NT2/D1 (cell line): ENCODE measurements at regions not wholly inside any gene's neighbourhood (a gene's known extent, or its start where the extent isn't known, plus 50 kb on each side); places are given as distances from the start of the nearest gene placed in this dataset.

Experiments
- DNase-seq: peaks from one replicate; pipeline ENCODE4 v3.0.0-alpha.2; 2011; ENCODE audit warnings: low read depth, low spot score
- H3K27me3 ChIP-seq: 2 replicates; pipeline ENCODE4 v1.6.0; 2011; ENCODE audit warnings: mild to moderate bottlenecking; ENCODE audit not compliant: insufficient read length, insufficient read depth
- H3K36me3 ChIP-seq: 2 replicates; pipeline ENCODE4 v1.6.1; 2011; ENCODE audit warnings: mild to moderate bottlenecking, low read length, mixed read lengths; ENCODE audit not compliant: insufficient read depth, insufficient read length
- H3K4me1 ChIP-seq: 2 replicates; pipeline ENCODE4 v1.5.1; 2011; ENCODE audit not compliant: insufficient read depth, insufficient read length
- H3K4me3 ChIP-seq: 2 replicates; pipeline ENCODE4 v1.5.1; 2011; ENCODE audit warnings: low read depth; ENCODE audit not compliant: insufficient read length
- H3K9ac ChIP-seq: 2 replicates; pipeline ENCODE4 v1.6.0; 2011; ENCODE audit warnings: low read depth; ENCODE audit not compliant: insufficient read length
- H3K9me3 ChIP-seq: 2 replicates; pipeline ENCODE4 v1.5.1; 2011; ENCODE audit warnings: mild to moderate bottlenecking, low read length; ENCODE audit not compliant: insufficient read depth
- SUZ12 ChIP-seq: IDR thresholded peaks from 2 replicates; pipeline ENCODE4 v1.6.1; 2011; ENCODE audit not compliant: insufficient read length, insufficient read depth; ENCODE audit errors: extremely low read depth
- YY1 ChIP-seq: IDR thresholded peaks from 2 replicates; pipeline ENCODE4 v1.6.1; 2011; ENCODE audit not compliant: insufficient read length, insufficient read depth
- ZNF274 ChIP-seq: IDR thresholded peaks from 2 replicates; pipeline ENCODE4 v1.6.1; 2011; ENCODE audit warnings: mild to moderate bottlenecking, low read depth, low read length

GRCh38 chr1:209311770-209312169 is 271.7 kb upstream of the CAMK1G start:
- no peak for TF ChIP-seq ZNF274
- TF ChIP-seq YY1 = no peak
- TF ChIP-seq SUZ12 = no peak
- DNase-seq = no peak
- H3K4me1 ChIP-seq = no peaks in the 10 kb centered on the region
- H3K36me3 ChIP-seq = no peaks in the 10 kb centered on the region
- no peaks in the 10 kb centered on the region for H3K27me3 ChIP-seq
- no peak overlapping the region for H3K4me3 ChIP-seq
- no peaks in the 10 kb centered on the region for H3K9me3 ChIP-seq
- H3K9ac ChIP-seq = no peak overlapping the region

GRCh38 chr1:209316929-209317328 is 266.6 kb upstream of the CAMK1G start:
- H3K9ac ChIP-seq = no peak overlapping the region
- H3K4me1 ChIP-seq = no peaks in the 10 kb centered on the region
- DNase-seq = no peak
- H3K9me3 ChIP-seq = no peaks in the 10 kb centered on the region
- no peaks in the 10 kb centered on the region for H3K36me3 ChIP-seq
- no peaks in the 10 kb centered on the region for H3K27me3 ChIP-seq
- no peak overlapping the region for H3K4me3 ChIP-seq
- TF ChIP-seq SUZ12 (no peak), ZNF274 (no peak), YY1 (no peak)

- no peak overlapping the region for H3K4me3 ChIP-seq
- H3K9me3 ChIP-seq = no peaks in the 10 kb centered on the region
- TF ChIP-seq YY1 = no peak
- no peak for TF ChIP-seq SUZ12
- no peak for TF ChIP-seq ZNF274
- no peaks in the 10 kb centered on the region for H3K27me3 ChIP-seq
- DNase-seq = no peak
- H3K36me3 ChIP-seq = no peaks in the 10 kb centered on the region
- no peaks in the 10 kb centered on the region for H3K4me1 ChIP-seq
- no peak overlapping the region for H3K9ac ChIP-seq
Measured at GRCh38 chr1:209318181-209319056, 265.1 kb upstream of the CAMK1G start.

GRCh38 chr1:209319057-209319432 is 264.5 kb upstream of the CAMK1G start:
- no peak overlapping the region for H3K9ac ChIP-seq
- no peak for DNase-seq
- H3K4me3 ChIP-seq = no peak overlapping the region
- TF ChIP-seq SUZ12 (no peak), YY1 (no peak), ZNF274 (no peak)
- no peaks in the 10 kb centered on the region for H3K27me3 ChIP-seq
- H3K9me3 ChIP-seq = no peaks in the 10 kb centered on the region
- no peaks in the 10 kb centered on the region for H3K36me3 ChIP-seq
- H3K4me1 ChIP-seq = no peaks in the 10 kb centered on the region

- Histone ChIP-seq H3K4me3 (no peak overlapping the region), H3K36me3 (no peaks in the 10 kb centered on the region), H3K4me1 (no peaks in the 10 kb centered on the region), H3K9me3 (no peaks in the 10 kb centered on the region), H3K27me3 (no peaks in the 10 kb centered on the region), H3K9ac (no peak overlapping the region)
- TF ChIP-seq SUZ12 (no peak), YY1 (no peak), ZNF274 (no peak)
- no peak for DNase-seq
Measured at GRCh38 chr1:209319549-209319948, 264.0 kb upstream of the CAMK1G start.

GRCh38 chr1:209323743-209324142 is 259.8 kb upstream of the CAMK1G start:
- Histone ChIP-seq H3K36me3 (no peaks in the 10 kb centered on the region), H3K4me3 (no peak overlapping the region), H3K27me3 (no peaks in the 10 kb centered on the region), H3K9me3 (no peaks in the 10 kb centered on the region), H3K4me1 (no peaks in the 10 kb centered on the region), H3K9ac (no peak overlapping the region)
- DNase-seq = no peak
- no peak for TF ChIP-seq YY1
- no peak for TF ChIP-seq ZNF274
- TF ChIP-seq SUZ12 = no peak

- Histone ChIP-seq H3K27me3 (no peaks in the 10 kb centered on the region), H3K9ac (no peak overlapping the region), H3K36me3 (no peaks in the 10 kb centered on the region), H3K9me3 (no peaks in the 10 kb centered on the region), H3K4me1 (no peaks in the 10 kb centered on the region), H3K4me3 (no peak overlapping the region)
- DNase-seq = no peak
- TF ChIP-seq YY1 = no peak
- no peak for TF ChIP-seq ZNF274
- TF ChIP-seq SUZ12 = no peak
Measured at GRCh38 chr1:209324901-209325871, 258.3 kb upstream of the CAMK1G start.
